ENCODE measurements at regions not wholly inside any gene's neighbourhood (a gene's known extent, or its start where the extent isn't known, plus 50 kb on each side); places are given as distances from the start of the nearest gene placed in this dataset.

GRCh38 chr5:3348576-3349535 is 246.8 kb upstream of the IRX1 start:
- no peak overlapping the region for H3K9ac ChIP-seq (ENCODE audit: control insufficient read depth, insufficient read depth, low read length)
- H3K27ac ChIP-seq (ENCODE audit: control insufficient read depth, insufficient read depth), result no peak overlapping the region
- no peaks in the 10 kb centered on the region for H3K4me1 ChIP-seq (ENCODE audit: control insufficient read depth, insufficient read depth, low read length)
- H3K9me3 ChIP-seq (replicated peaks; ENCODE audit: control insufficient read depth, insufficient read depth, low read length), result peaks cover 1% of the 10 kb centered on the region; the same call in 1 of the 3 replicates
- H3K4me2 ChIP-seq (ENCODE audit: control insufficient read depth, insufficient read depth), result no peak overlapping the region
- ATAC-seq (no peak), FAIRE-seq (no peak), DNase-seq (ENCODE audit: low read depth, low spot score) (no peak)
- no peak overlapping the region for H3K4me3 ChIP-seq
- intact Hi-C loops (cut with micrococcal nuclease; ENCODE audit: unreplicated experiment) (no loop called here), in situ Hi-C loops (cut with MboI) (no loop called here)
- ChIA-PET CTCF (no interaction called here), RAD21 (ENCODE audit: unreplicated experiment) (no interaction called here), SMC1A (ENCODE audit: uncharacterized antibody, unreplicated experiment) (no interaction called here), POLR2A (no interaction called here)
- no peaks in the 10 kb centered on the region for H4K20me1 ChIP-seq (ENCODE audit: control insufficient read depth, insufficient read depth)
- no peak overlapping the region for H2AFZ ChIP-seq (ENCODE audit: control insufficient read depth, low read depth, low read length)
- H3K36me3 ChIP-seq (ENCODE audit: control insufficient read depth in 2 of 2, insufficient read depth in 2 of 2, low read length in 1 of 2), result no peaks in the 10 kb centered on the region
- no TSS peak for BruUV-seq (replicated peaks)
- no peaks in the 10 kb centered on the region for H3K27me3 ChIP-seq (replicated peaks in 1 of 2; ENCODE audit: control insufficient read depth in 2 of 2, insufficient read depth in 2 of 2, low read length in 1 of 2)
- WGBS (ENCODE audit: insufficient coverage, insufficient replicate concordance, low lambda C conversion rate, missing lambda C conversion rate), result 30% methylated on average over 22 of the region's 22 CpGs
- no peaks in the 10 kb centered on the region for H3K79me2 ChIP-seq (ENCODE audit: control insufficient read depth, insufficient read depth, low read length)
- TF ChIP-seq, protein P1, sequence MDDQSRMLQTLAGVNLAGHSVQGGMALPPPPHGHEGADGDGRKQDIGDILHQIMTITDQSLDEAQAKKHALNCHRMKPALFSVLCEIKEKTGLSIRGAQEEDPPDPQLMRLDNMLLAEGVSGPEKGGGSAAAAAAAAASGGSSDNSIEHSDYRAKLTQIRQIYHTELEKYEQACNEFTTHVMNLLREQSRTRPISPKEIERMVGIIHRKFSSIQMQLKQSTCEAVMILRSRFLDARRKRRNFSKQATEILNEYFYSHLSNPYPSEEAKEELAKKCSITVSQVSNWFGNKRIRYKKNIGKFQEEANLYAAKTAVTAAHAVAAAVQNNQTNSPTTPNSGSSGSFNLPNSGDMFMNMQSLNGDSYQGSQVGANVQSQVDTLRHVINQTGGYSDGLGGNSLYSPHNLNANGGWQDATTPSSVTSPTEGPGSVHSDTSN (IDR thresholded peaks at IDR 0.05; ENCODE audit: insufficient replicate concordance, low read depth, low read length), result no peak
- TF ChIP-seq, protein P2, sequence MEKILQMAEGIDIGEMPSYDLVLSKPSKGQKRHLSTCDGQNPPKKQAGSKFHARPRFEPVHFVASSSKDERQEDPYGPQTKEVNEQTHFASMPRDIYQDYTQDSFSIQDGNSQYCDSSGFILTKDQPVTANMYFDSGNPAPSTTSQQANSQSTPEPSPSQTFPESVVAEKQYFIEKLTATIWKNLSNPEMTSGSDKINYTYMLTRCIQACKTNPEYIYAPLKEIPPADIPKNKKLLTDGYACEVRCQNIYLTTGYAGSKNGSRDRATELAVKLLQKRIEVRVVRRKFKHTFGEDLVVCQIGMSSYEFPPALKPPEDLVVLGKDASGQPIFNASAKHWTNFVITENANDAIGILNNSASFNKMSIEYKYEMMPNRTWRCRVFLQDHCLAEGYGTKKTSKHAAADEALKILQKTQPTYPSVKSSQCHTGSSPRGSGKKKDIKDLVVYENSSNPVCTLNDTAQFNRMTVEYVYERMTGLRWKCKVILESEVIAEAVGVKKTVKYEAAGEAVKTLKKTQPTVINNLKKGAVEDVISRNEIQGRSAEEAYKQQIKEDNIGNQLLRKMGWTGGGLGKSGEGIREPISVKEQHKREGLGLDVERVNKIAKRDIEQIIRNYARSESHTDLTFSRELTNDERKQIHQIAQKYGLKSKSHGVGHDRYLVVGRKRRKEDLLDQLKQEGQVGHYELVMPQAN (conservative IDR thresholded peaks at IDR 0.05), result no peak
- TF ChIP-seq JUND (IDR thresholded peaks at IDR 0.05; ENCODE audit: low read depth, low read length), result no peak
- no peak for TF ChIP-seq RUNX3 (IDR thresholded peaks at IDR 0.05; ENCODE audit: low read length)
- TF ChIP-seq MYC (IDR thresholded peaks at IDR 0.05; ENCODE audit: insufficient read depth, insufficient read length, insufficient replicate concordance, low read length, severe bottlenecking), result no peak
- TF ChIP-seq RCOR1 (conservative IDR thresholded peaks at IDR 0.05; ENCODE audit: low read depth, low read length), result no peak
- TF ChIP-seq MTA2 (IDR thresholded peaks at IDR 0.05; ENCODE audit: low read depth), result no peak
- no peak for TF ChIP-seq TCF7 (IDR thresholded peaks at IDR 0.05; ENCODE audit: borderline replicate concordance)
- TF ChIP-seq ZNF24 (IDR thresholded peaks at IDR 0.05), result no peak
- TF ChIP-seq ZNF592 (IDR thresholded peaks at IDR 0.05), result no peak
- TF ChIP-seq, protein P3, sequence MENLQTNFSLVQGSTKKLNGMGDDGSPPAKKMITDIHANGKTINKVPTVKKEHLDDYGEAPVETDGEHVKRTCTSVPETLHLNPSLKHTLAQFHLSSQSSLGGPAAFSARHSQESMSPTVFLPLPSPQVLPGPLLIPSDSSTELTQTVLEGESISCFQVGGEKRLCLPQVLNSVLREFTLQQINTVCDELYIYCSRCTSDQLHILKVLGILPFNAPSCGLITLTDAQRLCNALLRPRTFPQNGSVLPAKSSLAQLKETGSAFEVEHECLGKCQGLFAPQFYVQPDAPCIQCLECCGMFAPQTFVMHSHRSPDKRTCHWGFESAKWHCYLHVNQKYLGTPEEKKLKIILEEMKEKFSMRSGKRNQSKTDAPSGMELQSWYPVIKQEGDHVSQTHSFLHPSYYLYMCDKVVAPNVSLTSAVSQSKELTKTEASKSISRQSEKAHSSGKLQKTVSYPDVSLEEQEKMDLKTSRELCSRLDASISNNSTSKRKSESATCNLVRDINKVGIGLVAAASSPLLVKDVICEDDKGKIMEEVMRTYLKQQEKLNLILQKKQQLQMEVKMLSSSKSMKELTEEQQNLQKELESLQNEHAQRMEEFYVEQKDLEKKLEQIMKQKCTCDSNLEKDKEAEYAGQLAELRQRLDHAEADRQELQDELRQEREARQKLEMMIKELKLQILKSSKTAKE (IDR thresholded peaks at IDR 0.05; ENCODE audit: low read depth, poor library complexity, severe bottlenecking), result no peak
